Stimulated activated CD4-positive, alpha-beta T cell treated with anti-CD3 and anti-CD28 coated beads, Interleukin-1b, Interleukin-23, amount 100 ng/mL, for 1 hour (primary cell): ENCODE measurements at regions not wholly inside any gene's neighbourhood (a gene's known extent, or its start where the extent isn't known, plus 50 kb on each side); places are given as distances from the start of the nearest gene placed in this dataset.

ENCODE experiments used
- DNase-seq, 2 donors: peaks; one replicate each; pipeline ENCODE4 v3.0.0-alpha.2; 2020; ENCODE audit warnings: low read depth in 2 of 2

DNA sequence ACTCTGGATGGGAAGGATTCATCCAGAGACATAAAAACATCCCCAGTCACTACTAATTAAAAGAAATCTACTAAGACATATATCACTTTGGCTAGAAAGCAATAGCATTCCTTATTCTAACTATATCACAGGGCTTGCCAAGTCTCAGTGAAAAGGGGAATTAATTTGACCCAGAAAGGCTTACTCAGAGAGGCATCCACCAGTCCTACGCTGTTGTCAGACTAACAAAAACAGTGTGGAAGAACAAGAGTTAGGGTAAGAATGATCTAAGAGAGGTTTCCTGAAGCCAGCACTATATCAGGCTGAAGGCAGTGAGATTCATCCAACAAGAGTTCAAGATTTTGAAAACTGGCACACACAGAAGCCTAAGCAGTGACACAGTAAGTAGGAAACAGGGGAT, 126.1 kb downstream of the GDAP2 start:
- DNase-seq: no peak

GRCh38 chr1:117809764-117810163, 119.7 kb downstream of the GDAP2 start:
- no peak for DNase-seq

DNA sequence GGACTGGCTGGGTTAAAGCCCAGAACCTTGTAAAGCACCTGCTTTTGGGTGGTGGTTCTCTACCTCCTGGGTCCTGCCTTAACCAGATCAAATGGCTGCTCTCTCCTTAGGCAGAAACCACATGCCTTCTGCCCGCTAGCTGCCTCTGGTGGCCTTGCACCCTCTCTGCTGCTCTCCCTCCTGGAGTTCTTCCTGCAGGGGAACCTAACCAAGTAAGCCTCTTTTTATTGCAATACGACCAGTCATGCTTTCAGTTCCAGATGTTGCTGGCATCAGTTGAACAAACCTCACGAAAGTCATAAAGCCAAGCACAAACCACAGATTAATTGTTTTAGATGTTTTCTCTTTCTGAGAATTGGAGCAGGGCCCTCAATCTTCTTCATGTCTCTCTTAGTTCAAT, 118.9 kb downstream of the GDAP2 start:
- no peak for DNase-seq

DNA sequence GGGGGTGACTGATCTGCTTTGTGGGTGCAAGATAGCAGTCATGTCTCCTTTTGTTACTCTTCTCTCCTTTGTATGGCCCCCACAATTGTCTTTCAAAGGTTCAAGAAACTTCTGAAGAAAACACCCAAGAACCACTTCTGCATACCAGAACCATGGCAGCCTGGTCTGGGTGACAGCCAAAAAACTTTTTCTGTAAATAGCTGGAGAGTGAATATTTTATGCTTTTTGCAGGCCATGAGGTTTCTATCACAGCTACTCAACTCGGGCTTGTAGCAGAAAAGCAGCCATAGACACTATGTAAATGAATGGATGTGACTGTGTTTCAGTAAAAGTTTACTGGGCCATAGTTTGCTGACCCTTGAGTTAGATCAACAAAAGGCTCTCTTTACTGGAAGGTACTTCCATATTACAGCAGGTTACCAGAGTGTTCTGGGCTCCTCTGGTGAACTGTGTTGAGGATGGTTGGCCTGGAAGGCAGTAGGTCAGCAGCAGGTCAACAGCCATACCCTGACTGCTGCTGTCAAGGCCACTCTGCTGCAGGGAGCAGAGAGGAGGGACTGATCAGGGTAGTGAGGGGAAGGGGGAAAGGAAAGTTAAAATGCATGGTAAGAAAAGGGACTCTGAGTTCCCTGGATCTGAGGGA, 116.4 kb downstream of the GDAP2 start:
- DNase-seq: no peak
